Astrocyte of the spinal cord (primary cell): ENCODE measurements at regions not wholly inside any gene's neighbourhood (a gene's known extent, or its start where the extent isn't known, plus 50 kb on each side); places are given as distances from the start of the nearest gene placed in this dataset.

Source experiments
- DNase-seq: peaks from one replicate; pipeline ENCODE4 v3.0.0; 2011; ENCODE audit warnings: low read depth, low spot score
- H3K4me3 ChIP-seq: 2 replicates; pipeline ENCODE4 v1.5.1; 2011; ENCODE audit warnings: low read depth, mild to moderate bottlenecking, low read length, moderate library complexity
- in situ Hi-C: cut with HindIII; loops from 2 replicates; pipeline ENCODE4 v1.10.0; 2017; ENCODE audit warnings: low sequenced_read_pairs
- TF ChIP-seq, protein P1 (sequence below): IDR thresholded peaks from 2 replicates; pipeline ENCODE4 v1.5.1; 2012; ENCODE audit warnings: low read depth, mild to moderate bottlenecking, low read length, inconsistent platforms

DNA sequence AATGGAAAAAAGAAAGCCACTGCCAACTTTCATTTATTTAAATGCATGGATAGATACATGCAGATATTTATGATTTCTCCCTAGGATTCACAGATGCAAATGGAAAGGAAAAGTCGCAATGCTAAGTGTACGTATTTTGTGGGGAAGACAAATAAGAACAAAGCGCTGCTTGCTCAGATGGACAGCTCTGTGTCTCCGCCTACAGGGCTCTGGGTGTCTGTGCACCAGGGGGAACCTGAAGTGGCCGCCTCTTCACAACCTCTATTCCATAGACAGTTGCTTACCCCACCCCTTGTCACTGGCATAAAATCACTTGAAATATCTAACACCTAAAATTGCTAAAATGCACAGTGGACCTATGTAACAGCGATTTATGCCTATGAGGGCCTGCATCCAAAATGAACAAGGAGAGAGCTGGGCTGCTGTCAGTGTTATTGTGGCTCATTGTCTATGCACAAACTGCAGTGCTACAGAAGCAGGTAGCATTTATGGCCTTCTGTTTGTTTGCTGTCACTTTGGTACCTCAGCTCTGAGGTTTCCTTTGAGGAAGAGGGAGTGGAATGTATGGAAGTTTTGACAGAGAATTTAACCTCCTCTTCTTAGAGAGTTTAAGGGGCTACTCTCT lies 58.6 kb upstream of the PAGE1 start:
- in situ Hi-C loops = no loop called here
- H3K4me3 ChIP-seq = no peak overlapping the region
- TF ChIP-seq, protein P1, sequence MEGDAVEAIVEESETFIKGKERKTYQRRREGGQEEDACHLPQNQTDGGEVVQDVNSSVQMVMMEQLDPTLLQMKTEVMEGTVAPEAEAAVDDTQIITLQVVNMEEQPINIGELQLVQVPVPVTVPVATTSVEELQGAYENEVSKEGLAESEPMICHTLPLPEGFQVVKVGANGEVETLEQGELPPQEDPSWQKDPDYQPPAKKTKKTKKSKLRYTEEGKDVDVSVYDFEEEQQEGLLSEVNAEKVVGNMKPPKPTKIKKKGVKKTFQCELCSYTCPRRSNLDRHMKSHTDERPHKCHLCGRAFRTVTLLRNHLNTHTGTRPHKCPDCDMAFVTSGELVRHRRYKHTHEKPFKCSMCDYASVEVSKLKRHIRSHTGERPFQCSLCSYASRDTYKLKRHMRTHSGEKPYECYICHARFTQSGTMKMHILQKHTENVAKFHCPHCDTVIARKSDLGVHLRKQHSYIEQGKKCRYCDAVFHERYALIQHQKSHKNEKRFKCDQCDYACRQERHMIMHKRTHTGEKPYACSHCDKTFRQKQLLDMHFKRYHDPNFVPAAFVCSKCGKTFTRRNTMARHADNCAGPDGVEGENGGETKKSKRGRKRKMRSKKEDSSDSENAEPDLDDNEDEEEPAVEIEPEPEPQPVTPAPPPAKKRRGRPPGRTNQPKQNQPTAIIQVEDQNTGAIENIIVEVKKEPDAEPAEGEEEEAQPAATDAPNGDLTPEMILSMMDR = peak; percentile 69
- peak; percentile 17 for DNase-seq

DNA sequence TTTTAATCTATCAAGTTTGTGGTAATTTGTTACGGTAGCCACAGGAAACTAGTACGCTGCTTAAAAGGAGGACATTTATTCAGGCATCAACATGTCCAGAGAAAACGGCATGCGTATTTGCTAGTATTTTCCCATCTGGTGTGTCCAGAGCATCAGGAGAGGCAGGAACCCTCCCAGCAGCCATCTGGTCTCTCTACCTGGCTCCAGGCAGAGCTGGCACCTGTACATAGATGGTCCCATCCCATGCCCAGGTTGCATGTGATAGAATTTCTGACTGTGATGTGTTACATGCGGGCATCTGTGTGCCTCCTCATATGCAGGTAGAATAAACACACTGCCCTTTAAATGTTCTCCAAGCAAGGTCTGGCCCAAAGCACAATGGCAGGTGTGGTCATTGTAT lies 57.9 kb upstream of the PAGE1 start:
- no peak overlapping the region for H3K4me3 ChIP-seq
- no peak for DNase-seq
- TF ChIP-seq, protein P1 = no peak
- in situ Hi-C loops = no loop called here

DNA sequence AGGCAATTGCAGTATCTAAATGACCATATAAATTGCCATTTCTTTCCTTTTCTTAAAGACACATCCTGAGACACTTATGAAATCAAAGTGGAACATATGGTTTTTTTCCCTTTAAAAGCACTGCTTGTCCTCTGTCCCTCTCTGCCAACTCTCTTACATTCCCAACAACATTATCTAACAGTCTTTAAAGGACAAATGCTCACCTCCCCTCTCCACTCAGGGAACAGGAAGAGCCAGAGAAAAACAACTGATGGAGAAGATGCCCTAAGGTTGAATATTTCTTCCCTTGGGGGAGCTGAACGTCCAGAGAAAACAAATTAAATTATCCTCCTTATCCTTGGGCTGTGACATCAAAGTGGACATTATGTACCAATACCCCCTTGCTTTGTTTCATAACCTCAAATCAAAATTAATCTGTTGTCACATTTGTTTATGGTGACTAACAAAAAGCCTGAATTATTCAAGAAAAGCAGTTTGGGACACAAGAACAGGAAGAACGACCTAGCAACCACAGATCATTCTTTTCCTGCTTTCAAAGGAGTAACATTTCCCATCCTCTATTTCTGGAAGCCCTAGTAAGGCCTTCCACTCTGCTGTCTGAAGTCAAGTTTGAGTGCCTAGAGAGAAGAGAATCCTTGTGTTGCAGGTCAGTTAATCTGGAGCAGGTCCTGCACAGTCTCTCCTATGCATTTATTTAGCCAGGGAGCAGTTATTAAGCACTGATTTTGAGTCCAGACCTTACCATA lies 52.6 kb upstream of the PAGE1 start:
- no peak for DNase-seq
- in situ Hi-C loops = no loop called here
- TF ChIP-seq, protein P1 = no peak
- H3K4me3 ChIP-seq = no peak overlapping the region

DNA sequence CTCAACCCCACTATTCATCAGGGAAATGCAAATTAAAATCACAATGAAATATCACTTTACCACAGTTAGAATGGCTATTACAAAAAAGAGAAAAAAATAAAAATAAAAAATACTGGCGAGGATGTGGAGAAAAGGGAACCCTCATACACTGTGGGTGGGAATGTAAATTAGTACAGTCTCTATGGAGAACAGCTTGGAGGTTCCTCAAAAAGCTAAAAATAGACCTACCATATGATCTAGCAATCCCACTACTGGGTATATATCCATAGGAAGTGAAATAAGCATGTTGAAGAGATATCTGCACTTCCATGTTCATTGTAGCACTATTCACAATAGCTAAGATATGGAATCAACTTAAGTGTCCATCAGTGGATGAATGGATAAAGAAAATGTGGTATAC lies 50.5 kb upstream of the PAGE1 start:
- DNase-seq = no peak
- TF ChIP-seq, protein P1 = no peak
- no peak overlapping the region for H3K4me3 ChIP-seq
- in situ Hi-C loops = no loop called here
